ENCODE measurements at regions not wholly inside any gene's neighbourhood (a gene's known extent, or its start where the extent isn't known, plus 50 kb on each side); places are given as distances from the start of the nearest gene placed in this dataset.

DNA sequence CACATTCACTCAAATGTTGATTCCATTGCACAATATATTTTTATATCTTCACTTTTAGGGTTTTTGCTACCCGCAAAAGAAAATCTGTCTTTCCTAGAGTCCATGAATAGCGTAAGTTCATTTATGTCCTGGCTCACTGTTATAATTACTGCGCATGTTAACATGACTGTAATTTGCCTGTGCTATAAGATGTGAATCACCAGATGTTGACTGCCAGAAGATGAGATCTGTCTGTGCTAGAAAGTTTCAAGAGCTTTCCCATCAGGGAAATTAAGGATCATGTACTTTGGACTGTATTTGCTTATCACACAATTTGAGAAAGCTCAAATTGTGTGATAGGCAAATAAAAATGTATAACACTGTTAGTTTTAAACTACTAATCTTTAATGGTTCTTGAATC, 322.5 kb downstream of the CHL1 start:
- no peak for TF ChIP-seq POLR2A (IDR thresholded peaks at IDR 0.05; ENCODE audit: low read length)
- TF ChIP-seq GATA1 (IDR thresholded peaks at IDR 0.05; ENCODE audit: low read depth, low read length), result no peak

Data from erythroblast (primary cell).